ENCODE measurements at regions not wholly inside any gene's neighbourhood (a gene's known extent, or its start where the extent isn't known, plus 50 kb on each side); places are given as distances from the start of the nearest gene placed in this dataset.
"Not testable (repeated sequence)": the region's sequence is repeated elsewhere in the genome, so short reads cannot be mapped to it uniquely, and the experiment has no call there.

DNA sequence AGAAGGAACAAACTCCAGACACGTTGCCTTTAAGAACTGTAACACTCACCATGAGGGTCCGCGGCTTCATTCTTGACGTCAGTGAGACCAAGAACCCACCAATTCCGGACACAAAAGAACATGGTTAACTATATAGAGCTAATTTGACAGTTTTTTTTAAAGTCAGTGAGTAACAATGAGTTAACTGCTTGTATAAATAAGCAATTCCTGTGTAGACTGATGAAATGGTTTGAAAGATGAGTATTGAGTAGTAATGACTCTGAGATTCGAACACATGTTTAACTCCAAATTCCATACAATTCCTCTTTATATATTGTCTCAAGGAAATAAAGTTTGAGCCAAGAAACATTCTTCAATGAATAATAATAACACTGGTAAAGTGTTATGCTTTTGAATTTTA lies 478.0 kb downstream of the MMUT start:
- no peaks in the 10 kb centered on the region for H3K36me3 ChIP-seq
- no peak for ATAC-seq
- no peak overlapping the region for H3K4me3 ChIP-seq
- H3K4me1 ChIP-seq = no peaks in the 10 kb centered on the region
- DNase-seq = no peak
- 79 to 87% (median 83%) methylated on average over 6 of the region's 6 CpGs for WGBS, 4 donors
- TF ChIP-seq, protein P1, sequence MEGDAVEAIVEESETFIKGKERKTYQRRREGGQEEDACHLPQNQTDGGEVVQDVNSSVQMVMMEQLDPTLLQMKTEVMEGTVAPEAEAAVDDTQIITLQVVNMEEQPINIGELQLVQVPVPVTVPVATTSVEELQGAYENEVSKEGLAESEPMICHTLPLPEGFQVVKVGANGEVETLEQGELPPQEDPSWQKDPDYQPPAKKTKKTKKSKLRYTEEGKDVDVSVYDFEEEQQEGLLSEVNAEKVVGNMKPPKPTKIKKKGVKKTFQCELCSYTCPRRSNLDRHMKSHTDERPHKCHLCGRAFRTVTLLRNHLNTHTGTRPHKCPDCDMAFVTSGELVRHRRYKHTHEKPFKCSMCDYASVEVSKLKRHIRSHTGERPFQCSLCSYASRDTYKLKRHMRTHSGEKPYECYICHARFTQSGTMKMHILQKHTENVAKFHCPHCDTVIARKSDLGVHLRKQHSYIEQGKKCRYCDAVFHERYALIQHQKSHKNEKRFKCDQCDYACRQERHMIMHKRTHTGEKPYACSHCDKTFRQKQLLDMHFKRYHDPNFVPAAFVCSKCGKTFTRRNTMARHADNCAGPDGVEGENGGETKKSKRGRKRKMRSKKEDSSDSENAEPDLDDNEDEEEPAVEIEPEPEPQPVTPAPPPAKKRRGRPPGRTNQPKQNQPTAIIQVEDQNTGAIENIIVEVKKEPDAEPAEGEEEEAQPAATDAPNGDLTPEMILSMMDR (IDR thresholded peaks at IDR 0.05) = no peak
- TF ChIP-seq POLR2A (IDR thresholded peaks at IDR 0.05) = no peak
- peaks cover 0 to 15% (median 0%) of the 10 kb centered on the region in 12 donors for H3K9me3 ChIP-seq
- intact Hi-C loops (cut with DNase I) = no loop called here
- no peak overlapping the region for H3K27ac ChIP-seq
- no peaks in the 10 kb centered on the region for H3K27me3 ChIP-seq

DNA sequence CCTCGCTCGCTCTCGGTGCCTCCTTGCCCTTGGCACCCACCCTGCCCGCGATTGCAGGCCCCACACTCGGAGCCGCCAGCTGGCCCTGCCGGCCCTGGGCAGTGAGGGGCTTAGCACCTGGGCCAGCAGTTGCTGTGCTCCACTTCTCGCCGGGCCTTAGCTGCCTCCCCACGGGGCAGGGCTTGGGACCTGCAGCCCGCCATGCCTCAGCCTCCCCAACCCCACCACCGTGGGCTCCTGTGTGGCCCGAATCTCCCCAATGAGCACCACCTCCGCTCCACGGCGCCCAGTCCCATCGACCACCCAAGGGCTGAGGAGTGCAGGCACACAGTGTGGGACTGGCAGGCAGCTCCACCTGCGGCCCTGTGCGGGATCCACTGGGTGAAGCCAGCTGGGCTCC lies 479.1 kb downstream of the MMUT start:
- H3K27me3 ChIP-seq; H3K4me3 ChIP-seq; H3K36me3 ChIP-seq; intact Hi-C loops (cut with DNase I); DNase-seq; H3K4me1 ChIP-seq; H3K27ac ChIP-seq; ATAC-seq: not testable (repeated sequence)
- H3K9me3 ChIP-seq = peaks cover 0 to 12% (median 0%) of the 10 kb centered on the region in 12 donors
- WGBS, 4 donors = 88 to 95% (median 93%) methylated on average over 15 to 20 of the region's 20 CpGs

DNA sequence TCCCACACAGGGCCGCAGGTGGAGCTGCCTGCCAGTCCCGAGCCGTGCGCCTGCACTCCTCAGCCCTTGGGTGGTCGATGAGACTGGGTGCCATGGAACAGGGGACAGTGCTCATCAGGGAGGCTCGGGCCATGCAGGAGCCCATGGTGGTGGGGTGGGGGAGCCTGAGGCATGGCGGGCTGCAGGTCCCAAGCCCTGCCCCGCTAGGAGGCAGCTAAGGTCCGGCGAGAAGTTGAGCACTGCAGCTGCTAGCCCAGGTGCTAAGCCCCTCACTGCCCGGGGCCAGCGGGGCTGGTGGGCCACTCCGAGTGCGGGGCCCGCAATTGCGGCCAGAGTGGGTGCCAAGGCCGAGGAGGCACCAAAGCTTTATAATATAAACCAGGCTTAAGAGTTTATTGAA lies 479.7 kb downstream of the MMUT start:
- ATAC-seq (no peak), DNase-seq (no peak)
- Histone ChIP-seq H3K27ac (no peak overlapping the region), H3K36me3 (no peaks in the 10 kb centered on the region), H3K4me1 (no peaks in the 10 kb centered on the region), H3K4me3 (no peak overlapping the region), H3K9me3 (peaks cover 0 to 10% (median 0%) of the 10 kb centered on the region in 12 donors), H3K27me3 (no peaks in the 10 kb centered on the region)
- intact Hi-C loops (cut with DNase I) = no loop called here
- 91 to 98% (median 93%) methylated on average over 16 to 17 of the region's 17 CpGs for WGBS, 4 donors
- no peak for TF ChIP-seq POLR2A (IDR thresholded peaks at IDR 0.05)
- TF ChIP-seq, protein P1 (IDR thresholded peaks at IDR 0.05) = no peak

DNA sequence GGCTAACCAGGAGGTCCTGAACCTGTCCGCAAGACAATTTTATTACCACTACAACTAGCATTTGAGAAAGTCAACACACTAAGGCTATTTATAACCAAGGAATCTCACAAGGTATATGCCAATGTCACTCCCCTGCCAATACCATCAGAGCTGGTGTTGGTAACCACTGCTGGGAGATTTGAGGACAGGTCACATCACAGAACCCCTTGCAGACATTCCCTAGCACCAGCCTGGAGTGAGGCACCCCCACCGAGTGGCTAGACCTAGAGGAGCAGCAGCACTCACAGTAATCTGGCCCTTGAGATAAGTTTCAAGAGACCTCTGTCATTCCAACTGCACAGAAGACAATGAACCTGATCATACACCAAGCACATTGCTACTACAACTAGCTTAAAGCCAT lies 483.2 kb downstream of the MMUT start:
- WGBS, 4 donors = 49 to 65% (median 51%) methylated on average over 2 of the region's 2 CpGs
- Histone ChIP-seq H3K36me3 (no peaks in the 10 kb centered on the region), H3K27me3 (no peaks in the 10 kb centered on the region), H3K4me3 (no peak overlapping the region), H3K9me3 (peaks cover 0 to 10% (median 0%) of the 10 kb centered on the region in 12 donors), H3K27ac (no peak overlapping the region), H3K4me1 (no peaks in the 10 kb centered on the region)
- intact Hi-C loops (cut with DNase I) = no loop called here
- ATAC-seq = no peak
- TF ChIP-seq POLR2A (IDR thresholded peaks at IDR 0.05) = no peak
- TF ChIP-seq, protein P1 (IDR thresholded peaks at IDR 0.05) = no peak
- DNase-seq = no peak

DNA sequence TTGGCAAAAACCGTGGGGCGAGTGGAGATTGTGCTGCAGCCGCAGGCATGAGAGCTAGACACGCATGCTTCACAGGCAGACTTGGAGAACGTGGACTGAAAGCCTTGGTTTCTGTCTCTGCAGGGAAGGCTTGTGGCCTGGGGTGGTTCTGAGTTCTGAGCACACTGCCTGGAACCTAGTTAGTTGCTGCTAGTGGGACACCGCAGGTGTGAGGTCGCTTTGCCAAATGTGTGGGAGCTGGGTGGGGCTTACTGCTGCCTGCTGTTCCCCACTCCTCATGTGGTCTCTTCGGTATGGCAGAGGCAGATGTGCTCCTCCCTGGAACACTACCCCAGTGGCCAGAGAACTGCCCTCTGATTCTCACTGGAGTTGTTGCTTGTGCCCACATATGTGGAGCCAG lies 484.0 kb downstream of the MMUT start:
- Histone ChIP-seq H3K27ac (no peak overlapping the region), H3K4me3 (no peak overlapping the region), H3K4me1 (no peaks in the 10 kb centered on the region), H3K27me3 (no peaks in the 10 kb centered on the region), H3K9me3 (peaks cover 0 to 8% (median 0%) of the 10 kb centered on the region in 12 donors), H3K36me3 (no peaks in the 10 kb centered on the region)
- TF ChIP-seq, protein P1 (IDR thresholded peaks at IDR 0.05) = no peak
- TF ChIP-seq POLR2A (IDR thresholded peaks at IDR 0.05) = no peak
- 79 to 92% (median 87%) methylated on average over 8 of the region's 8 CpGs for WGBS, 4 donors
- DNase-seq (no peak), ATAC-seq (no peak)
- intact Hi-C loops (cut with DNase I) = no loop called here
